COLO668 (cell line): ENCODE measurements at regions not wholly inside any gene's neighbourhood (a gene's known extent, or its start where the extent isn't known, plus 50 kb on each side); places are given as distances from the start of the nearest gene placed in this dataset.
"Not testable (repeated sequence)": the region's sequence is repeated elsewhere in the genome, so short reads cannot be mapped to it uniquely, and the experiment has no call there.

ENCODE experiments used
- DNase-seq: peaks from one replicate; lab custom pipeline; 2025; ENCODE audit not compliant: unreplicated experiment; lab: John Stamatoyannopoulos, UW

DNA sequence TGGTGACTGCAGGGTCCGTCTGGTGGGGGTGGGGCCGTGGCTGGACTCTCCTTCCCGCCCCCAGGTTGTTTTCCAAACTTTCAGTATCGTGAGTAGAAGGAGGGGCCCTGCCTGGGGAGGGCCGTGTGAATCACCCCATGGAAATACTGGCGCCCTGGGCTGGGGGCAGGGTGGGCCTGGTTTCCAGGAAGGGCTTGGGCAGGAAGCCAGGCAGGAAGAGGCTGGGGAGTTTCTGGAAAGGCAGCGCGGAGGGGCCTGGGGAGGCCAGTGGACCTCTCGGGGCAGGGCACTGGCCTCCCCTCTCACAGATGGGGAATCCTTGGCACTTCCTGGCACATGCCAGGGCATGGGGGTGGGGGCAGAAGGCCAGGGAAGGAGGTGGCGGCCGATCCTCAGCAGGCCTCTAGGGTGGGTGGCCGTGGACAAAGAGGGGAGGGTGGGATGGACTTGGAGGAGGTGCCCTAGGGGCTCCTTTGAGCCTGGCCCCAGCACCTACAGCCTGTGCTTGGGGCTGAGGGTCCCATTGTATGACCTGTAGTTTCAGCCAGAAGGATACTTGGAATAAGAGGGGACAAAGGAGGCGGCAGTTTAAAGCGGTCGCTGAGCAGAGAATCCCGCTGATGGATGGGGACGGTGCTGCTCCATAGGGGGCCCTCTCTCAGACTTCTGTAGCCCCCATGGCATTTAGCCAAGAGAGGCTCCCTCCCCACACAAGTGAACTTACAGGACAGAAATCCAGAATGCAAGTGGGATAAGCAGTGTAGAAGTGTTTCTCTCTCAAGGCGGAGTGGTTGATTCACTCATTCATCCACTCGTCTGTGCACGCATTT, 56.5 kb upstream of the GATA2 start:
- DNase-seq, result no peak

DNA sequence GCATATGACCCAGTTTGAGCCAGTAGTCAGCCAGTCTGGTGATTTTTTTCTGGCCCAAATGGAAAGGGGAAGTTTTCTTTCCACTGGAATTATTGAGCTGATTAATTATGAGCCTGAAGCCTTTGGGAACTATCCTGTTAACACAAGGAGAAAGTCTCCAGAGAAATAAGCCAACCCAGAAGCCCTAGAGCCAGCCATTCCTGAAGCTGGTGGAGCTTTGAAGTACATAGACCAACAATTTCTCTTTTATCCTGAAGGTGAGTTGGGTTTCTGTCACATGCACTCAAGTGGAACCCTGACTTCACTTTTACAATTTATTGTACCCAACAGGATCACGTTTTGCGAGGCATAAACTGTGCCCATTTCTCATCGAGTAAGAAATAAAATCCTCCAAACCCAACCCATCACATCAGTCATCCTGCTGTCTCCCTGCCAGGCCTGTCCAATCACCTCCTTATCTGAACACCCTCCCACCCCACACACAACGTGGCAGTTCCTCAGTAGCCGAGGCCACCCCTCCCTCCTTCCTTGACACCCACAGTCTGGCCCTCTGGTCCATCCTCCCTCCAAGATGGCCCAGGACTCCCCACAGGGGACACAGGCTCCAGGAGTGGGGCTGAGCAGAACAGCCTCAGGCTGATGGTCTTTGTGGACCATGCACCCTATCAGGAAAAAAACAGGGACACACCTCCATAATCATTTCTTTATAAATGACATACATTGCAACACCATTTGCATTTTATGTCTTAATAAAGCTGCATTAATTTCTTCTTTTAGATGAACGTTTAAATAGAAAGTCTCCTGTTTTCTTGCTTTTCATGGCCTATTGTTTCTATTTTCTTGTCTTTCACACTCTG, 55.7 kb upstream of the GATA2 start:
- no peak for DNase-seq

DNA sequence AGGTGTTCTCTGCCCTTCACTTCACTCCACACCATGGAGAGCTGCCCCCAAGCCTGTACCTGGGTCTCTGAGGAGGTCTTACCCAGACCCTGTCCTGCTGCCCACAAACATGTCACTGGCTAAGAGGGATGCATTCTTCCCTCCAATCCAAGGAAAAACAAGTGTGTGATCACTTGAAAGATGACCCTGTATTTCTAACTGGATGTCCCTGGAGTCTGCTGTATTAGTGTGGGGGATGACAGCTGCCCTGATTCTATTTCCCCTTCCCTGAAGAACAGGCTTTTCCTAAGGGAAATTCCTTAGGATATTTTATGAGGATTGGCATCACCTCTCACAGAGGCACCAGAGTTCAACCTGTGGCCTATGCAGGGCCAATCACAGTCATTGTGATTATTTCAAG, 55.0 kb upstream of the GATA2 start:
- no peak for DNase-seq

DNA sequence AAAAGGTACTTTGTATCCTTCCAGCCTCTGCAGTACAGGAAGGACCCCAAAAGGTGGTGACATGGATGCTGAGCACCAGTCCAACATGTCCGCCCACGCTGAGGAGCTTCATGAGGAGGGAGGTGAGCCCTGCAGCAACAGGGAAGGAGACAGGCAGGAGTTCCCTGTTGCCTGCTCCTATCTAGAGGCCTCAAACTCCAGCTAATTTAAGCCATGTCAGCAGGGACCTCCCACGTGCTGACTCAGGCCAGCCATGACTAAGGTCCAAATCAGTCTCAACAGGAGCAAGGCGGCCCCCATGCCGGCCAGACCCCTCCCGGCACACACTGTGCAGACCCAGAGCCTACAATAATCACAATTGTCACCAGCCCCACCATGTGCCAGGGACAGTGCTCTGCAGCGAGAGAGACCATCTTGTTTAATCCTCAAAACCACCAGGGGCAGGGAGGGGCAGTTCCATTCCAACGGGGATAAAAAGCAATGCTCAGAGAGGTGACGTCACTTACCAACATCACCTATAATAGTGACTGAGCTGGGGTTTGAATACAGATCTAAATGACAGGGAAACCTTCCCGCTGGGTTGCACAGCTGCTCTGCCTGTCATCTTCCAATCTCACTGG, 54.5 kb upstream of the GATA2 start:
- DNase-seq, result no peak

DNA sequence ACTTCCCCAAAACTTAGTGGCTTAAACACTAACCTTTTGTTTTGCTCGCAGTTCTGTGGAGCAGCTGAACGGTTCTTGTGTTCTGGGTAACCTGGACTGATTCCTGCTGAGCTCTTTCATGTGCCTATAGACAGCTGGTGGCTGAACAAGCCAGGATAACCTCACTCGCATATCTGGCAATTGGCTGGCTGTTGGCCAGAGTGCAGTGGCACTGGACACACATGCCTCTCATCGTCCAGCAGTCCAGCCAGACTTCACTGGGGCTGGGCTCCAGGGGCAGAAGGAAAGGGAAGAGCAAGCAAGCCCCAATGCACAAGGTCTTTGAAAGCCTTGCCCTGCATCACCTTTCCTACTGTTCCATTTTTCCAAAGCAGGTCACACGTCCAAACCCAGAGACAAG, 53.6 kb upstream of the GATA2 start:
- no peak for DNase-seq

DNA sequence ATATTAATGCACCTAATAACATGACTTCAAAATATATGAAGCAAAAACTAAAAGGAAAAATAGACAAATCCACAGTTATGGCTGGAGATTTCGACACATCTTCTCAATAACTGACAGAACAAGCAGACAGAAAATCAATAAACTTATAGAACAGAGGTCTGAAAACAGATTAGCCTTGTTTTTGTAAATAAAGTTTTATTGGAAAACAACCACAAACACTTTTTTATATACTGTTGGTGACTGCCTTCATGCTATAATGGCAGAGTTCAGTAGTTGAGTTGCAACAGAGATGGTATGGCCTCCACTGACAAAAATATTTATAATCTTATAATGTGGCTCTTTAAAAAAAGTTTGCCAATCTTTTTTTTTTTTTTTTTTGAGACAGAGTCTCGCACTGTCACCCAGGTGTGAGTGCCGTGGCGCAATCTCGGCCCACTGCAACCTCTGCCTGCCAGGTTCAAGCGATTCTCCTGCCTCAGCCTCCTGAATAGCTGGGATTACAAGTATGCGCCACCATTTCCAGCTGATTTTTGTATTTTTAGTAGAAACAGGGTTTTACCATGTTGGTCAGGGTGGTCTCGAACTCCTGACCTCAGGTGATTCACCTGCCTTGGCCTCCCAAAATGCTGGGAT, 52.2 kb upstream of the GATA2 start:
- DNase-seq, result no peak

DNA sequence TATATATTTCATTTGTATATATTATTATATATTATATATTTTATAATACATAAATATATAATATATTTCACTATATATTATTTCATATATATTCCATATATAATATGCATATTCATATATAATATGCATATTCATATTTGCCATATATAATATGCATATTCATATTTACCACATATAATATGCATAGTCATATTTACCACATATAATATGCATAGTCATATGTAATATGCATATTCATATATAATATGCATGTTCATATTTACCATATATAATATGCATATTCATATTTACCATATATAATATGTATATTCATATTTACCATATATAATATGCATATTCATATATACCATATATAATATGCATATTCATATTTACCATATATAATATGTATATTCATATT, 51.2 kb upstream of the GATA2 start:
- DNase-seq, result no peak

DNA sequence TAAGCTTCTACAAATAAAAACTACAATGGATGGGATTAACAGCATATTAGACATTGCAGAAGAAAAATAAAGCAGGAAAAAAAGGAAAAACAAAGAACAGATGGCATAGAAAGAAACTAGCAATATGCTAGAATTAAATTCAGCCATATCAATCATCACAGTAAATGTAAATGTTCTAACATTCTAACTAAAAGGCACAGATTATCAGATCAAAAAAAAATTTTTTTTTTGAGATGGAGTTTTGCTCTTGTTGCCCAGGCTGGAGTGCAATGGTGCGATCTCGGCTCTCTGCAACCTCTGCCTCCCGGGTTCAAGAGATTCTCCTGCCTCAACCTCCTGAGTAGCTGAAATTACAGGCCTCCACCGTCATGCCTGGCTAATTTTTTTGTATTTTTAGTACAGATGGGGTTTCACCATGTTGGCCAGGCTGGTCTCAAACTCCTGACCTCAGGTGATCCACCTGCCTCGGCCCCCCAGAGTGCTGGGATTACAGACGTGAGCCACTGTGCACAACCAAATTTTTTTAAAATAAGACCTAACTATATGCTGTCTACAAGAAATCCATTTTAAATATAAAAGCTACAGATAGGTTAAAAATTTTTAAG, 50.7 kb upstream of the GATA2 start:
- DNase-seq, result not testable (repeated sequence)
